Right ventricle myocardium superior (tissue), 1 donor: ENCODE measurements at regions not wholly inside any gene's neighbourhood (a gene's known extent, or its start where the extent isn't known, plus 50 kb on each side); places are given as distances from the start of the nearest gene placed in this dataset.
A peak's percentile ranks its signal among the peaks of the same experiment; 100 is the strongest.
"Not testable (repeated sequence)": the region's sequence is repeated elsewhere in the genome, so short reads cannot be mapped to it uniquely, and the experiment has no call there.

Source experiments
- ATAC-seq: fragments of 200-7000 bp; cut with Tn5 transposase; one replicate; pipeline ENCODE4 v1.9.1; 2020; ENCODE audit warnings: mild to moderate bottlenecking; ENCODE audit not compliant: poor library complexity
- DNase-seq: peaks from one replicate; pipeline ENCODE4 v3.0.0-alpha.2; 2020
- intact Hi-C: fragments of 100-400 bp; cut with DNase I; formaldehyde crosslinking; loops from one replicate; pipeline ENCODE4 v1.11.2; 2022
- donor health status: DM: no; HTN: yes; CAD: no; lungs with severe emphysema.

GRCh38 chr4:19194672-19195071 lies 1057.0 kb upstream of the SLIT2 start:
- ATAC-seq (no peak), DNase-seq (no peak)
- intact Hi-C loops: no loop called here

- intact Hi-C loops: no loop called here
- DNase-seq: no peak
- no peak for ATAC-seq
Observed at GRCh38 chr4:19193274-19193981, 1058.3 kb upstream of the SLIT2 start.

GRCh38 chr4:19191979-19192650 lies 1059.6 kb upstream of the SLIT2 start:
- intact Hi-C loops: no loop called here
- ATAC-seq (no peak), DNase-seq (no peak)

GRCh38 chr4:19187691-19188090 lies 1064.0 kb upstream of the SLIT2 start:
- no peak for DNase-seq
- intact Hi-C loops: no loop called here
- ATAC-seq: no peak

- intact Hi-C loops: no loop called here
- ATAC-seq (no peak), DNase-seq (no peak)
Observed at GRCh38 chr4:19187096-19187495, 1064.6 kb upstream of the SLIT2 start.

- ATAC-seq, intact Hi-C loops, DNase-seq: not testable (repeated sequence)
Observed at GRCh38 chr4:19181631-19182030, 1070.1 kb upstream of the SLIT2 start.

GRCh38 chr4:19178835-19179234 lies 1072.9 kb upstream of the SLIT2 start:
- DNase-seq: no peak
- ATAC-seq: peak; percentile 92
- intact Hi-C loops: no loop called here

- no peak for DNase-seq
- intact Hi-C loops: no loop called here
- ATAC-seq: no peak
Observed at GRCh38 chr4:19177616-19178015, 1074.1 kb upstream of the SLIT2 start.

GRCh38 chr4:19171832-19172231 lies 1079.9 kb upstream of the SLIT2 start:
- ATAC-seq (no peak), DNase-seq (no peak)
- intact Hi-C loops: no loop called here

- intact Hi-C loops: no loop called here
- no peak for ATAC-seq
- no peak for DNase-seq
Observed at GRCh38 chr4:19167311-19167710, 1084.4 kb upstream of the SLIT2 start.

GRCh38 chr4:19164334-19164733 lies 1087.4 kb upstream of the SLIT2 start:
- intact Hi-C loops: no loop called here
- DNase-seq: no peak
- ATAC-seq: no peak

GRCh38 chr4:19159874-19160273 lies 1091.8 kb upstream of the SLIT2 start:
- no peak for DNase-seq
- intact Hi-C loops: no loop called here
- no peak for ATAC-seq

- intact Hi-C loops: no loop called here
- DNase-seq (no peak), ATAC-seq (no peak)
Observed at GRCh38 chr4:19158107-19158809, 1093.4 kb upstream of the SLIT2 start.

GRCh38 chr4:19156786-19157185 lies 1094.9 kb upstream of the SLIT2 start:
- DNase-seq (no peak), ATAC-seq (no peak)
- intact Hi-C loops: no loop called here

- ATAC-seq (no peak), DNase-seq (no peak)
- intact Hi-C loops: no loop called here
Observed at GRCh38 chr4:19155568-19155967, 1096.1 kb upstream of the SLIT2 start.

GRCh38 chr4:19154267-19154666 lies 1097.4 kb upstream of the SLIT2 start:
- intact Hi-C loops, ATAC-seq, DNase-seq: not testable (repeated sequence)

GRCh38 chr4:19152264-19152663 lies 1099.4 kb upstream of the SLIT2 start:
- intact Hi-C loops: no loop called here
- ATAC-seq: no peak
- no peak for DNase-seq

GRCh38 chr4:19151684-19152083 lies 1100.0 kb upstream of the SLIT2 start:
- intact Hi-C loops: no loop called here
- no peak for DNase-seq
- no peak for ATAC-seq

GRCh38 chr4:19146038-19146437 lies 1105.7 kb upstream of the SLIT2 start:
- ATAC-seq (no peak), DNase-seq (no peak)
- intact Hi-C loops: no loop called here
